ENCODE measurements at regions not wholly inside any gene's neighbourhood (a gene's known extent, or its start where the extent isn't known, plus 50 kb on each side); places are given as distances from the start of the nearest gene placed in this dataset.

- TF ChIP-seq CTCF (IDR thresholded peaks at IDR 0.05) (no peak), EZH2 (IDR thresholded peaks at IDR 0.05; ENCODE audit: borderline replicate concordance, insufficient read depth, low read depth, low read length, poor library complexity, severe bottlenecking) (no peak)
Observed at GRCh38 chr4:187798385-187798784, 197.2 kb upstream of the ZFP42 start.

All from B cell (primary cell).